Muscle layer of duodenum (tissue), 2 donors: ENCODE measurements at regions not wholly inside any gene's neighbourhood (a gene's known extent, or its start where the extent isn't known, plus 50 kb on each side); places are given as distances from the start of the nearest gene placed in this dataset.

Experiments used
- H3K27ac ChIP-seq: one replicate; pipeline ENCODE4 v1.7.0; 2013; ENCODE audit warnings: mild to moderate bottlenecking, low read length
- H3K27me3 ChIP-seq: one replicate; pipeline ENCODE4 v1.7.0; 2013; ENCODE audit warnings: low read depth, mild to moderate bottlenecking, control low read depth, low read length
- H3K36me3 ChIP-seq, 2 donors: one replicate each; pipeline ENCODE4 v1.7.0; 2013; ENCODE audit warnings: low read length in 2 of 2, control low read depth in 1 of 2, mild to moderate bottlenecking in 1 of 2; ENCODE audit not compliant: insufficient read depth in 2 of 2, control insufficient read depth in 1 of 2
- H3K4me1 ChIP-seq, 2 donors: one replicate each; pipeline ENCODE4 v1.7.0; 2013; ENCODE audit warnings: low read length in 2 of 2, mild to moderate bottlenecking in 2 of 2, control low read depth in 1 of 2, moderate library complexity in 1 of 2; ENCODE audit not compliant: insufficient read depth in 2 of 2, control insufficient read depth in 1 of 2
- H3K4me3 ChIP-seq, 2 donors: one replicate each; pipeline ENCODE4 v1.7.0; 2013; ENCODE audit warnings: low read length in 2 of 2, low read depth in 1 of 2, mild to moderate bottlenecking in 1 of 2
- H3K9me3 ChIP-seq, 2 donors: one replicate each; pipeline ENCODE4 v1.7.0; 2013; ENCODE audit warnings: low read length in 2 of 2, control low read depth in 1 of 2, mild to moderate bottlenecking in 1 of 2; ENCODE audit not compliant: control insufficient read depth in 1 of 2
- donor health status: healthy.

GRCh38 chr12:113665457-113665856 lies 193.8 kb upstream of the LHX5 start:
- peaks cover 12% of the 10 kb centered on the region for H3K27me3 ChIP-seq
- H3K4me1 ChIP-seq, result no peaks in the 10 kb centered on the region
- no peak overlapping the region for H3K4me3 ChIP-seq
- H3K9me3 ChIP-seq, result no peaks in the 10 kb centered on the region
- H3K36me3 ChIP-seq, result no peaks in the 10 kb centered on the region
- no peak overlapping the region for H3K27ac ChIP-seq

- no peak overlapping the region for H3K27ac ChIP-seq
- no peaks in the 10 kb centered on the region for H3K4me1 ChIP-seq
- H3K4me3 ChIP-seq, result no peak overlapping the region
- peaks cover 4% of the 10 kb centered on the region for H3K27me3 ChIP-seq
- H3K9me3 ChIP-seq, result no peaks in the 10 kb centered on the region
- H3K36me3 ChIP-seq, result no peaks in the 10 kb centered on the region
Measured at GRCh38 chr12:113664224-113664681, 192.6 kb upstream of the LHX5 start.

- H3K4me1 ChIP-seq, result no peaks in the 10 kb centered on the region
- no peak overlapping the region for H3K27ac ChIP-seq
- H3K9me3 ChIP-seq, result peaks cover 0 to 1% of the 10 kb centered on the region in 2 donors
- H3K4me3 ChIP-seq, result no peak overlapping the region
- H3K27me3 ChIP-seq, result peaks cover 4% of the 10 kb centered on the region
- H3K36me3 ChIP-seq, result no peaks in the 10 kb centered on the region
Measured at GRCh38 chr12:113663396-113663795, 191.7 kb upstream of the LHX5 start.

- H3K27me3 ChIP-seq, result no peaks in the 10 kb centered on the region
- no peaks in the 10 kb centered on the region for H3K36me3 ChIP-seq
- no peaks in the 10 kb centered on the region for H3K4me1 ChIP-seq
- no peak overlapping the region for H3K27ac ChIP-seq
- H3K4me3 ChIP-seq, result no peak overlapping the region
- H3K9me3 ChIP-seq, result peaks cover 0 to 11% of the 10 kb centered on the region in 2 donors
Measured at GRCh38 chr12:113660936-113661335, 189.3 kb upstream of the LHX5 start.

- Histone ChIP-seq H3K27ac (no peak overlapping the region), H3K9me3 (peaks cover 3 to 26% of the 10 kb centered on the region in 2 donors), H3K4me3 (no peak overlapping the region)
Measured at GRCh38 chr12:113659416-113659815, 187.7 kb upstream of the LHX5 start.

GRCh38 chr12:113659015-113659414 lies 187.3 kb upstream of the LHX5 start:
- H3K9me3 ChIP-seq, result peaks cover 3 to 28% of the 10 kb centered on the region in 2 donors
- no peak overlapping the region for H3K27ac ChIP-seq
- no peak overlapping the region for H3K4me3 ChIP-seq

More at GRCh38 chr12:113659416-113659815, 187.7 kb upstream of the LHX5 start:
- H3K27me3 ChIP-seq, result no peaks in the 10 kb centered on the region
- H3K36me3 ChIP-seq, result no peaks in the 10 kb centered on the region
- H3K4me1 ChIP-seq, result no peaks in the 10 kb centered on the region

GRCh38 chr12:113658006-113658655 lies 186.5 kb upstream of the LHX5 start:
- H3K36me3 ChIP-seq, result no peaks in the 10 kb centered on the region
- H3K4me1 ChIP-seq, result no peaks in the 10 kb centered on the region
- H3K27me3 ChIP-seq, result no peaks in the 10 kb centered on the region
- H3K9me3 ChIP-seq, result peaks cover 3 to 36% of the 10 kb centered on the region in 2 donors
- no peak overlapping the region for H3K4me3 ChIP-seq
- H3K27ac ChIP-seq, result no peak overlapping the region

More at GRCh38 chr12:113659015-113659414, 187.3 kb upstream of the LHX5 start:
- H3K36me3 ChIP-seq, result no peaks in the 10 kb centered on the region
- H3K4me1 ChIP-seq, result no peaks in the 10 kb centered on the region
- no peaks in the 10 kb centered on the region for H3K27me3 ChIP-seq

GRCh38 chr12:113655919-113656318 lies 184.2 kb upstream of the LHX5 start:
- Histone ChIP-seq H3K27ac (no peak overlapping the region), H3K4me3 (no peak overlapping the region), H3K36me3 (no peaks in the 10 kb centered on the region), H3K27me3 (no peaks in the 10 kb centered on the region), H3K4me1 (no peaks in the 10 kb centered on the region), H3K9me3 (peaks cover 3 to 36% of the 10 kb centered on the region in 2 donors)

GRCh38 chr12:113655479-113655878 lies 183.8 kb upstream of the LHX5 start:
- H3K4me3 ChIP-seq, result no peak overlapping the region
- no peaks in the 10 kb centered on the region for H3K36me3 ChIP-seq
- H3K27me3 ChIP-seq, result no peaks in the 10 kb centered on the region
- no peak overlapping the region for H3K27ac ChIP-seq
- peaks cover 3 to 36% of the 10 kb centered on the region in 2 donors for H3K9me3 ChIP-seq
- H3K4me1 ChIP-seq, result no peaks in the 10 kb centered on the region

GRCh38 chr12:113651662-113652061 lies 180.0 kb upstream of the LHX5 start:
- H3K9me3 ChIP-seq, result peaks cover 3 to 29% of the 10 kb centered on the region in 2 donors
- no peak overlapping the region for H3K4me3 ChIP-seq
- H3K27ac ChIP-seq, result no peak overlapping the region
- H3K4me1 ChIP-seq, result no peaks in the 10 kb centered on the region
- H3K36me3 ChIP-seq, result no peaks in the 10 kb centered on the region
- no peaks in the 10 kb centered on the region for H3K27me3 ChIP-seq

- H3K36me3 ChIP-seq, result no peaks in the 10 kb centered on the region
- H3K9me3 ChIP-seq, result peaks cover 1 to 20% of the 10 kb centered on the region in 2 donors
- H3K27ac ChIP-seq, result no peak overlapping the region
- H3K4me3 ChIP-seq, result no peak overlapping the region
- no peaks in the 10 kb centered on the region for H3K27me3 ChIP-seq
- no peaks in the 10 kb centered on the region for H3K4me1 ChIP-seq
Measured at GRCh38 chr12:113650476-113650875, 178.8 kb upstream of the LHX5 start.
